DMS153 (cell line): ENCODE measurements at regions not wholly inside any gene's neighbourhood (a gene's known extent, or its start where the extent isn't known, plus 50 kb on each side); places are given as distances from the start of the nearest gene placed in this dataset.

ENCODE experiments used
- DNase-seq: peaks from one replicate; lab custom pipeline; 2025; lab: John Stamatoyannopoulos, UW

GRCh38 chr9:16951502-16951901 lies 81.0 kb upstream of the BNC2 start:
- no peak for DNase-seq

DNA sequence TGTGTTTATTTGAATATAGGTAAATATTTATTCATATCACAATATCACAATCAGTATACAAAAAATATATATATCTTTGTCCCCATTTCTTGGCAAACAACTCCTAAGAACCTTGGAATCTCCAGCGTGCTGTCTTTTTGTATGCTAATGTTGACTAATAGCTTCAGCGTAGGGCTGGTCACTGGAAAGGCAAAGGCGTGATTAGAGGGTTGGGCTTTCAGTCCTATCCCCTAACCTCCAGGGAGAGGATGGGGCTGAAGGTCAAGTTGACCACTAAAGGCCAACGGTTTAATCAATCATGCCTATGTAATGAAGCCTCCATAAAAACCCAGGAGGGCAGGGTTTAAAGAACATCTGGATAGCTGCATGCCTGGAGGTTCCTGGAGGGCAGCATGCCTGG lies 79.6 kb upstream of the BNC2 start:
- no peak for DNase-seq

DNA sequence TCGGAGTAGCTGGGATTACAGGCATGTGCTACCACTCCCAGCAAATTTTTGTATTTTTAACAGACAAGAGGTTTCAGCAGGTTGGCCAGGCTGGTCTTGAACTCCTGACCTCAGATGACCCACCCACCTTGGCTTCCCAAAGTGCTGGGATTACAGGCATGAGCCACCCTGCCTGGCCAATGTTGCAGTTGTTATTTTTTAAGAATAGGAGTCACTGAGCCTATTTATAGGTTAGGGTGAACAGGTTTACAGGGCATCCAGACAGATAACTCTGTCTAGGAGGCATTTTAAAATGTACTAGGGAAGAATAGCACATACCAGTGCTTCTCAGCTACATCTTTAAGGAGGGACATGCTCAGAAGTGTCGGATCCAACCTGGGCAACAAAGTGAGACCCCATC lies 60.1 kb upstream of the BNC2 start:
- no peak for DNase-seq

DNA sequence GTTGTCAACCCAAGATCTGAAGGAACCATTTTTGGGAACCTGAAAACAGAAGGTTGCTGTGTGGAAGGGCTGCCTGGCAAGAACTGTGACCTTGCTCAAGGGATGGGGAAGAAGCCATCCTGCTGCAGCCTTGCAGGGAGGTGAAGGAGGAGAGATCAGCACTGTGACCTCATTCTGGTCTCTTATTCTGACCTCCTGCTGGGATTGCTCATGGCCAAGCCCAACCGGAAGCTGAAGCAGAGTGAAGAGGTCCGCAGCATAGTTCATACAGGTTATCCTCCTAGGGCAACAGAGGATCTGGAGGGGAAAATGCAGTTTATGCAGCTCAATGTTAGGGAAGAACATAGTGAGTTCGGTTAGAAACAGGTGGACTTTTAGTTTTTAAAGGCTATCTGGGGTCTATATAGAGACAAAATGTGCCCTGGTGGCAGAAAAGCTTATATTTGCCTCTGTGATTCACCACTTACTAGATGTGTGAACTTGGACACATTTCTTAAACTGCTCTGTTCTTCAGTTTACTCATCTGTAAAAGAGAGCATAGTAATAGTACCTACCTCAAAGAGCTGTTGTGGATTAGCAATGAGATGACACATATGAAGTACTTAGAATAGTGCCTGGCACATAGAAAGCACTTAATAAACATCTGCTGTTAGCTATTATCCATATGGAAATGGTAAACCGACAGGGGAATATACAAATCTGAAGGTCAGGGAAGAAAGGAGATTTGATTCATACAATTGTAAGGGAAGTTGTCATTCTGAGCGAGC lies 57.9 kb upstream of the BNC2 start:
- DNase-seq = no peak

GRCh38 chr9:16925426-16925825 lies 55.0 kb upstream of the BNC2 start:
- DNase-seq = no peak

DNA sequence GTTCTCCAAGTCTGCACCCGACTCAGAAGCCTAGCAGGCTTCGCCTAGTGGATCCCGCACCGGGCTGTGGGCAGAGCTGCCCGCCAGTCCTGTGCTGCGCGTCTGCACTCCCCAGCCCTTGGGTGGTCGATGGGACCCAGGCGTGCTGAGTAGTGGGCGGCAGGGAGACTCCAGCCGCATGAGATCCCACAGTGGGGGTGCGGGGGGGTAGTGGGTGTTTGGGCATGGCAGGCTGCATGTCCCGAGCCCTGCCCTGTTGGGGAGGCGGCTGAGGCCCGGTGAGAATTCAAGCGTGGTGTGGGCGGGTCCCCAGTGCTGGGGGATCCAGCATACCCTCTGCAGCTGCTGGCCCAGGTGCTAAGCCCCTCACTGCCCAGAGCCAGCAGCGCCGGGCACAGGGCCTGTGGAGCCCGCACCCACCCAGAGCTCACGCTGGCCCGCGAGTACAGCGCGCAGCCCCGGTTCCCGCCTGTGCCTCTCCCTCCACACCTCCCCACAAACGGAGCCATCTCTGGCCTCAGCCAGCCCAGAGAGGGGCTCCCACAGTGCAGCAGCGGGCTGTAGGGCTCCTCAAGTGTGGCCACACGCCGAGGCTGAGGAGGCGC lies 53.9 kb upstream of the BNC2 start:
- DNase-seq = no peak

- no peak for DNase-seq
Measured at GRCh38 chr9:16921855-16922254, 51.4 kb upstream of the BNC2 start.
